ENCODE measurements at regions not wholly inside any gene's neighbourhood (a gene's known extent, or its start where the extent isn't known, plus 50 kb on each side); places are given as distances from the start of the nearest gene placed in this dataset.

DNA sequence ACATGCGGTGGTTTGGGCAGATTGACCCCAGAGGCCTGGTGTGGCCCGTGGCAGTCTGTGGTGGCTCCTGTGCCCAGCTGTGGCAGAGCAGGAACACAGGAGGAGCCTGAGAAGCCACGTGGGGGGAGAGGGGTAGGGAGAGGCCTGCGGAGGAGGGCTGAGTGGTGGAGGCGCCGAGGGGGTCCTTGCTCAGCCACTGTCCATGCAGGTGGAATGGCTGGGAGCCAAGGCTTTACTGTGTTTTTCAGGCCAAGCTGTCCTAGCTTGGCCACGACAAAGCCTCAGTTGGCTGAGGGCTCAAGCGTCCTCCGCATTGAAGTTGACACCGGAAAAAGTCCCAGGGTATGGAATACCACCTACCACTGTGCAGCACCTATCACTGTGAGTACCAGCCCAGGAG is 107.0 kb downstream of the VEGFA start:
- TF ChIP-seq POLR2AphosphoS5 (IDR thresholded peaks at IDR 0.05; ENCODE audit: low read depth, low read length) (no peak), CTCF (IDR thresholded peaks at IDR 0.05 in 2 of 3, conservative IDR thresholded peaks at IDR 0.05 in 1 of 3; ENCODE audit: borderline replicate concordance in 1 of 3, insufficient read depth in 1 of 3, low read depth in 2 of 3, low read length in 2 of 3) (no peak)
- TF ChIP-seq, protein P1, sequence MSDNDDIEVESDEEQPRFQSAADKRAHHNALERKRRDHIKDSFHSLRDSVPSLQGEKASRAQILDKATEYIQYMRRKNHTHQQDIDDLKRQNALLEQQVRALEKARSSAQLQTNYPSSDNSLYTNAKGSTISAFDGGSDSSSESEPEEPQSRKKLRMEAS (IDR thresholded peaks at IDR 0.05): no peak

Data from HCT116 (cell line).